Osteoblast (primary cell): ENCODE measurements at regions not wholly inside any gene's neighbourhood (a gene's known extent, or its start where the extent isn't known, plus 50 kb on each side); places are given as distances from the start of the nearest gene placed in this dataset.

ENCODE experiments used
- DNase-seq: peaks from one replicate; pipeline ENCODE4 v3.0.0; 2011; ENCODE audit warnings: low spot score, mixed read lengths; ENCODE audit not compliant: insufficient read length; ENCODE audit errors: missing footprints
- H2AFZ ChIP-seq: 2 replicates; pipeline ENCODE4 v1.6.0; 2011; ENCODE audit warnings: mild to moderate bottlenecking, low read length
- H3K27ac ChIP-seq: 2 replicates; pipeline ENCODE4 v1.5.1; 2011; ENCODE audit warnings: mild to moderate bottlenecking, low read depth, low read length, moderate library complexity
- H3K27me3 ChIP-seq: 2 replicates; pipeline ENCODE4 v1.6.0; 2012; ENCODE audit warnings: mild to moderate bottlenecking, control low read depth, inconsistent platforms, low read length, moderate library complexity; ENCODE audit not compliant: insufficient read depth
- H3K36me3 ChIP-seq: 2 replicates; pipeline ENCODE4 v1.5.1; 2011; ENCODE audit warnings: mild to moderate bottlenecking, low read length, control low read depth, moderate library complexity; ENCODE audit not compliant: insufficient read depth
- H3K4me1 ChIP-seq: 2 replicates; pipeline ENCODE4 v1.5.1; 2011; ENCODE audit warnings: mild to moderate bottlenecking, low read length, control low read depth, moderate library complexity; ENCODE audit not compliant: insufficient read depth
- H3K4me2 ChIP-seq: 2 replicates; pipeline ENCODE4 v1.6.0; 2011; ENCODE audit warnings: mild to moderate bottlenecking, low read length; ENCODE audit not compliant: insufficient read depth
- H3K4me3 ChIP-seq: fragments of 200-600 bp; sonication (generic); 3 replicates; pipeline ENCODE4 v1.5.1; 2012; ENCODE audit warnings: mild to moderate bottlenecking, low read length, inconsistent platforms; ENCODE audit not compliant: insufficient read depth
- H3K79me2 ChIP-seq: 2 replicates; pipeline ENCODE4 v1.6.0; 2012; ENCODE audit warnings: mild to moderate bottlenecking, low read length, control low read depth, inconsistent platforms; ENCODE audit not compliant: insufficient read depth
- H3K9me3 ChIP-seq: 2 replicates; pipeline ENCODE4 v1.5.1; 2011; ENCODE audit warnings: low read depth, low read length, control low read depth
- H4K20me1 ChIP-seq: 2 replicates; pipeline ENCODE4 v1.6.0; 2012; ENCODE audit warnings: mild to moderate bottlenecking, low read length, control low read depth; ENCODE audit not compliant: insufficient read depth
- CTCF ChIP-seq: IDR thresholded peaks from 2 replicates; pipeline ENCODE4 v1.5.1; 2011; ENCODE audit warnings: mild to moderate bottlenecking, low read depth, low read length, moderate library complexity; ENCODE audit errors: extremely low read depth

DNA sequence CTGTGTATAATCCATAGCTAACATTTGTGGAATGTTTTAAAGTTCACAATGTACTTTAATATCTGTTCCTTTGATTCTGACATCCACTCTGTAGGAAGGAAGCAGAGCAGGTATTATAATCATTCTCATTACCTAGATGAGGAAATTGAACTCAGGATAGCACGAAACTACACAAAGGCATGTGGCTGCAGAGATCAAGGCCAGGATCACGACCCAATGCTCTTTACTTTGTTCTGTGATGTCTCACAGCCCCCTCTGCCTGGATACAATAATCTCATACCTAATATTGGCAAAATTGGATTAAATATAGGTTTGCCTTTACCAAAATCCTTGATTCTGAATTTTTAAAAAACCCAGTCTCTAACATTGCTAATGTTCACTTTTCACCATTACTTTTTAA lies 298.0 kb upstream of the KITLG start:
- Histone ChIP-seq H3K79me2 (no peaks in the 10 kb centered on the region), H3K4me1 (no peaks in the 10 kb centered on the region), H3K36me3 (no peaks in the 10 kb centered on the region), H2AFZ (no peak overlapping the region), H3K27me3 (no peaks in the 10 kb centered on the region), H4K20me1 (no peaks in the 10 kb centered on the region), H3K4me2 (no peak overlapping the region), H3K9me3 (no peaks in the 10 kb centered on the region), H3K4me3 (no peak overlapping the region), H3K27ac (no peak overlapping the region)
- DNase-seq, result no peak
- TF ChIP-seq CTCF, result no peak

- TF ChIP-seq CTCF, result no peak
- Histone ChIP-seq H3K4me1 (no peaks in the 10 kb centered on the region), H3K36me3 (no peaks in the 10 kb centered on the region), H3K4me2 (no peak overlapping the region), H3K79me2 (no peaks in the 10 kb centered on the region), H2AFZ (no peak overlapping the region), H3K4me3 (no peak overlapping the region), H4K20me1 (no peaks in the 10 kb centered on the region), H3K9me3 (no peaks in the 10 kb centered on the region), H3K27ac (no peak overlapping the region), H3K27me3 (no peaks in the 10 kb centered on the region)
- no peak for DNase-seq
Measured at GRCh38 chr12:88876857-88877256, 296.6 kb upstream of the KITLG start.

- no peaks in the 10 kb centered on the region for H3K79me2 ChIP-seq
- H3K4me3 ChIP-seq, result no peak overlapping the region
- H2AFZ ChIP-seq, result no peak overlapping the region
- H3K36me3 ChIP-seq, result no peaks in the 10 kb centered on the region
- no peaks in the 10 kb centered on the region for H3K27me3 ChIP-seq
- no peak overlapping the region for H3K27ac ChIP-seq
- no peaks in the 10 kb centered on the region for H4K20me1 ChIP-seq
- DNase-seq, result peak; percentile 54
- no peak for TF ChIP-seq CTCF
- no peaks in the 10 kb centered on the region for H3K9me3 ChIP-seq
- H3K4me2 ChIP-seq, result no peak overlapping the region
- peaks cover 7% of the 10 kb centered on the region for H3K4me1 ChIP-seq
Measured at GRCh38 chr12:88870000-88870737, 289.9 kb upstream of the KITLG start.

DNA sequence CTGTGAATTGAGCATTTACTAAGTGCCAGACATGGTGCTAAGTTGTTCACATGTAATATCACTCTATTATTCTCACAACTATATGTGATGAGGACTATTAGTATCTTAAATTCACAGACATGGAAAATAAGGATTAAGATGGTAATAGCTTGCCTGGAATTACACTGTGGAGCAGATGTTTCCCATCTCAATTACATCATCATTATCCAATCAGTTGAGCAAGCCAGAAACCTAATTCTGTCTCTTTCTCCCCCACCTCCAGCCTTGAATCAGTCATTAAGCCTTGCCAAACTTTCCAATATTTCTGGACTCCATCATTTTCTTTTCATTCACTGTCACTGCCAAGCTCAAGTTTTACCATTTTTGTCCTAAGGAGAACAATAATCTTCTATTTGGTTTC lies 287.8 kb upstream of the KITLG start:
- no peak overlapping the region for H2AFZ ChIP-seq
- peaks cover 7% of the 10 kb centered on the region for H3K4me1 ChIP-seq
- H3K4me3 ChIP-seq, result no peak overlapping the region
- no peak overlapping the region for H3K4me2 ChIP-seq
- no peaks in the 10 kb centered on the region for H3K79me2 ChIP-seq
- no peaks in the 10 kb centered on the region for H3K27me3 ChIP-seq
- no peaks in the 10 kb centered on the region for H3K36me3 ChIP-seq
- no peak for TF ChIP-seq CTCF
- H4K20me1 ChIP-seq, result no peaks in the 10 kb centered on the region
- no peak for DNase-seq
- H3K9me3 ChIP-seq, result no peaks in the 10 kb centered on the region
- no peak overlapping the region for H3K27ac ChIP-seq
